K562 (cell line): ENCODE measurements at regions not wholly inside any gene's neighbourhood (a gene's known extent, or its start where the extent isn't known, plus 50 kb on each side); places are given as distances from the start of the nearest gene placed in this dataset.
A peak's percentile ranks its signal among the peaks of the same experiment; 100 is the strongest.

ENCODE experiments used
- ARHGAP35 ChIP-seq: fragments of 450-650 bp; IDR thresholded peaks from 2 replicates; pipeline ENCODE4 v1.6.1; 2018; ENCODE audit not compliant: partially characterized antibody
- BRD9 ChIP-seq: fragments of 450-650 bp; IDR thresholded peaks from 2 replicates; pipeline ENCODE4 v1.6.1; 2018; ENCODE audit warnings: low read depth; ENCODE audit not compliant: partially characterized antibody
- ERF ChIP-seq: fragments of 450-650 bp; formaldehyde crosslinking; IDR thresholded peaks from 2 replicates; pipeline ENCODE4 v1.4.0; 2020; ENCODE audit warnings: mild to moderate bottlenecking, mixed read lengths
- HDGF ChIP-seq: fragments of 450-650 bp; IDR thresholded peaks from 2 replicates; pipeline ENCODE4 v1.6.1; 2016
- KDM4B ChIP-seq, 2 experiments: fragments of 450-650 bp in 1 of 2; sonication (generic) in 1 of 2; IDR thresholded peaks; 2 replicates each; pipeline ENCODE4 v1.6.1; 2016 to 2017; ENCODE audit warnings: borderline replicate concordance in 2 of 2, antibody characterized with exemption in 1 of 2, low read depth in 1 of 2, mild to moderate bottlenecking in 1 of 2
- KLF10 ChIP-seq: fragments of 250-450 bp; sonication (Bioruptor Pico); IDR thresholded peaks from 2 replicates; pipeline ENCODE4 v1.6.1; 2021; ENCODE audit warnings: matching md5 sums
- MAFK ChIP-seq: IDR thresholded peaks from 2 replicates; pipeline ENCODE4 v1.6.1; 2011; ENCODE audit warnings: low read length, improper control_type of control experiment
- MTA2 ChIP-seq: fragments of 450-650 bp; IDR thresholded peaks from 2 replicates; pipeline ENCODE4 v1.6.1; 2016; ENCODE audit warnings: low read depth
- NEUROD1 ChIP-seq: fragments of 150-350 bp; IDR thresholded peaks from 2 replicates; pipeline ENCODE4 v1.6.1; 2014; ENCODE audit warnings: borderline replicate concordance, low read length, low read depth; ENCODE audit not compliant: partially characterized antibody
- NFIC ChIP-seq: fragments of 450-650 bp; IDR thresholded peaks from 2 replicates; pipeline ENCODE4 v1.6.1; 2017; ENCODE audit warnings: mild to moderate bottlenecking, inconsistent platforms
- RBM17 ChIP-seq: fragments of 200-400 bp; formaldehyde crosslinking; IDR thresholded peaks from 2 replicates; pipeline ENCODE4 v1.6.1; 2017; ENCODE audit warnings: low read depth, mild to moderate bottlenecking, low read length, borderline replicate concordance
- RBM22 ChIP-seq: fragments of 200-400 bp; formaldehyde crosslinking; IDR thresholded peaks from 2 replicates; pipeline ENCODE4 v1.6.1; 2018; ENCODE audit warnings: low read length, low read depth; ENCODE audit not compliant: poor library complexity, severe bottlenecking
- SAP30 ChIP-seq: fragments of 200-600 bp; sonication (generic); IDR thresholded peaks from 2 replicates; pipeline ENCODE4 v1.6.1; 2012; ENCODE audit warnings: borderline replicate concordance, low read depth, mild to moderate bottlenecking, moderate library complexity, low read length, control low read depth, inconsistent platforms; ENCODE audit not compliant: insufficient read depth, poor library complexity, severe bottlenecking
- U2AF1 ChIP-seq: fragments of 200-400 bp; formaldehyde crosslinking; optimal IDR thresholded peaks from 2 replicates; pipeline ENCODE3; 2017; ENCODE audit warnings: mild to moderate bottlenecking, low read depth, low read length, moderate library complexity
- ZNF143 ChIP-seq: sonication (generic); formaldehyde crosslinking; IDR thresholded peaks from 2 replicates; pipeline ENCODE4 v1.9.0; 2022; ENCODE audit warnings: mild to moderate bottlenecking, missing genetic modification reagents
- ZNF217 ChIP-seq: sonication (generic); formaldehyde crosslinking; IDR thresholded peaks from 2 replicates; pipeline ENCODE4 v1.8.0; 2022; ENCODE audit warnings: mild to moderate bottlenecking, missing genetic modification reagents
- ZNF41 ChIP-seq: fragments of 250-450 bp; sonication (Bioruptor Pico); conservative IDR thresholded peaks from 2 replicates; pipeline ENCODE4 v1.4.0; 2020; ENCODE audit warnings: mild to moderate bottlenecking
- ZNF507 ChIP-seq: conservative IDR thresholded peaks from 2 replicates; pipeline ENCODE4 v1.6.1; 2017; ENCODE audit warnings: missing genetic modification characterization, missing compliant biosample characterization
- ZNF551 ChIP-seq: fragments of 250-450 bp; sonication (Bioruptor Pico); IDR thresholded peaks from 2 replicates; pipeline ENCODE4 v1.5.0; 2021; ENCODE audit warnings: mild to moderate bottlenecking, moderate library complexity
- TF ChIP-seq, protein P1 (sequence below): fragments of 200-800 bp; sonication (Bioruptor generic); IDR thresholded peaks from 2 replicates; pipeline ENCODE4 v1.6.1; 2016; ENCODE audit warnings: missing genetic modification characterization, missing compliant biosample characterization
- TF ChIP-seq, protein P2 (sequence below): fragments of 250-450 bp; sonication (Bioruptor Pico); IDR thresholded peaks from 2 replicates; pipeline ENCODE4 v1.5.0; 2020; ENCODE audit warnings: mild to moderate bottlenecking
- TF ChIP-seq, protein P3 (sequence below): sonication (generic); IDR thresholded peaks from 2 replicates; pipeline ENCODE4 v1.6.1; 2016

DNA sequence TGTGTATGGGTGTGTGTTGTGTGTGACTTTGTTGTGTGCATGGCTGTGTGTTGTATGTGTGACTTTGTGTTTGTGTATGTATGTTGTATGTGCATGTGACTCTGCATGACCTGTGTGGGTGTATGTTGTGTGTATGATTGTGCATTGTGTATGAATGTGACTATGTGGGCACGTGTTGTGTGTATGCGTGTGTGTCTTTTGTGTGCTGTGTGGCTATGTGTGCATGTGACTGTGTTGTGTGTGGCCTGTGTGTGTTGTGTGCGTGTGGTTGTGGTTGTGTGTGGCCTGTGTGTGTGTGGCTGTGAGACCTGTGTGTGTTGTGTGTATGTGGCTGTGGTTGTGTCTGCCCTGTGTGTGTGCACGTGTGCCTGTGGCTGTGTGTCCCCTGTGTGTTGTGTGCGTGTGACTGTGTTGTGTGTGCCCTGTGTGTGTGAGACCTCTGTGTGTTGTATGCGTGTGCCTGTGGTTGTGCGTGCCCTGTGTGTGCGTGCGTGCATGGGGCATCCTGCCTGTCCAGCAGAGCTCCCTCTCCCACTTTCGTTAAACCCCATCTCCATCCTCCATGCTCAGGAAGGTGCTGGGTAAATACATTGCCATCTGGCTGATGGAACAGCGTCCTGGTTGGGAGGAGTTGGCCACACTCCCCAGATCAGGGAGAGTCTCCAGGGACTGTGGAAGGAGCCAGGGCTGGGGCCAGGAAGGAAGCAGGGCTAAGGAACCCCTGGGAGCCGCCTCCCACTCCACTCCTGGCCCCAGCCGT lies 90.1 kb upstream of the GSE1 start (continued):
- TF ChIP-seq ARHGAP35 = peak; percentile 74
- TF ChIP-seq ZNF551 = no peak
- TF ChIP-seq RBM17 = no peak
- TF ChIP-seq, protein P1, sequence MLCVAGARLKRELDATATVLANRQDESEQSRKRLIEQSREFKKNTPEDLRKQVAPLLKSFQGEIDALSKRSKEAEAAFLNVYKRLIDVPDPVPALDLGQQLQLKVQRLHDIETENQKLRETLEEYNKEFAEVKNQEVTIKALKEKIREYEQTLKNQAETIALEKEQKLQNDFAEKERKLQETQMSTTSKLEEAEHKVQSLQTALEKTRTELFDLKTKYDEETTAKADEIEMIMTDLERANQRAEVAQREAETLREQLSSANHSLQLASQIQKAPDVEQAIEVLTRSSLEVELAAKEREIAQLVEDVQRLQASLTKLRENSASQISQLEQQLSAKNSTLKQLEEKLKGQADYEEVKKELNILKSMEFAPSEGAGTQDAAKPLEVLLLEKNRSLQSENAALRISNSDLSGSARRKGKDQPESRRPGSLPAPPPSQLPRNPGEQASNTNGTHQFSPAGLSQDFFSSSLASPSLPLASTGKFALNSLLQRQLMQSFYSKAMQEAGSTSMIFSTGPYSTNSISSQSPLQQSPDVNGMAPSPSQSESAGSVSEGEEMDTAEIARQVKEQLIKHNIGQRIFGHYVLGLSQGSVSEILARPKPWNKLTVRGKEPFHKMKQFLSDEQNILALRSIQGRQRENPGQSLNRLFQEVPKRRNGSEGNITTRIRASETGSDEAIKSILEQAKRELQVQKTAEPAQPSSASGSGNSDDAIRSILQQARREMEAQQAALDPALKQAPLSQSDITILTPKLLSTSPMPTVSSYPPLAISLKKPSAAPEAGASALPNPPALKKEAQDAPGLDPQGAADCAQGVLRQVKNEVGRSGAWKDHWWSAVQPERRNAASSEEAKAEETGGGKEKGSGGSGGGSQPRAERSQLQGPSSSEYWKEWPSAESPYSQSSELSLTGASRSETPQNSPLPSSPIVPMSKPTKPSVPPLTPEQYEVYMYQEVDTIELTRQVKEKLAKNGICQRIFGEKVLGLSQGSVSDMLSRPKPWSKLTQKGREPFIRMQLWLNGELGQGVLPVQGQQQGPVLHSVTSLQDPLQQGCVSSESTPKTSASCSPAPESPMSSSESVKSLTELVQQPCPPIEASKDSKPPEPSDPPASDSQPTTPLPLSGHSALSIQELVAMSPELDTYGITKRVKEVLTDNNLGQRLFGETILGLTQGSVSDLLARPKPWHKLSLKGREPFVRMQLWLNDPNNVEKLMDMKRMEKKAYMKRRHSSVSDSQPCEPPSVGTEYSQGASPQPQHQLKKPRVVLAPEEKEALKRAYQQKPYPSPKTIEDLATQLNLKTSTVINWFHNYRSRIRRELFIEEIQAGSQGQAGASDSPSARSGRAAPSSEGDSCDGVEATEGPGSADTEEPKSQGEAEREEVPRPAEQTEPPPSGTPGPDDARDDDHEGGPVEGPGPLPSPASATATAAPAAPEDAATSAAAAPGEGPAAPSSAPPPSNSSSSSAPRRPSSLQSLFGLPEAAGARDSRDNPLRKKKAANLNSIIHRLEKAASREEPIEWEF (CRISPR knock-in tag) = no peak
- no peak for TF ChIP-seq KLF10 (CRISPR knock-in tag)
- TF ChIP-seq ZNF507 = no peak
- TF ChIP-seq ZNF143 (CRISPR knock-in tag) = no peak; the same call in 1 of the 2 replicates
- no peak for TF ChIP-seq BRD9
- TF ChIP-seq U2AF1 = no peak
- TF ChIP-seq ZNF41 (CRISPR knock-in tag) = no peak
- TF ChIP-seq HDGF = peak; percentile 99
- no peak for TF ChIP-seq ERF (CRISPR knock-in tag)
- TF ChIP-seq NEUROD1 = no peak
- no peak for TF ChIP-seq MTA2
- TF ChIP-seq RBM22 = no peak
- TF ChIP-seq ZNF217 (CRISPR knock-in tag) = no peak
- no peak for TF ChIP-seq KDM4B (IDR thresholded peaks at IDR 0.05; ENCODE audit: borderline replicate concordance in 2 of 2, low read depth in 1 of 2)
- 0 out of 2 replicates have a peak, but pooled peaks have one; percentile 8 for TF ChIP-seq NFIC
- TF ChIP-seq MAFK = no peak
- TF ChIP-seq, protein P2, sequence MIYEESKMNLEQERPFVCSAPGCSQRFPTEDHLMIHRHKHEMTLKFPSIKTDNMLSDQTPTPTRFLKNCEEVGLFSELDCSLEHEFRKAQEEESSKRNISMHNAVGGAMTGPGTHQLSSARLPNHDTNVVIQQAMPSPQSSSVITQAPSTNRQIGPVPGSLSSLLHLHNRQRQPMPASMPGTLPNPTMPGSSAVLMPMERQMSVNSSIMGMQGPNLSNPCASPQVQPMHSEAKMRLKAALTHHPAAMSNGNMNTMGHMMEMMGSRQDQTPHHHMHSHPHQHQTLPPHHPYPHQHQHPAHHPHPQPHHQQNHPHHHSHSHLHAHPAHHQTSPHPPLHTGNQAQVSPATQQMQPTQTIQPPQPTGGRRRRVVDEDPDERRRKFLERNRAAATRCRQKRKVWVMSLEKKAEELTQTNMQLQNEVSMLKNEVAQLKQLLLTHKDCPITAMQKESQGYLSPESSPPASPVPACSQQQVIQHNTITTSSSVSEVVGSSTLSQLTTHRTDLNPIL (CRISPR knock-in tag) = no peak
- TF ChIP-seq, protein P3, sequence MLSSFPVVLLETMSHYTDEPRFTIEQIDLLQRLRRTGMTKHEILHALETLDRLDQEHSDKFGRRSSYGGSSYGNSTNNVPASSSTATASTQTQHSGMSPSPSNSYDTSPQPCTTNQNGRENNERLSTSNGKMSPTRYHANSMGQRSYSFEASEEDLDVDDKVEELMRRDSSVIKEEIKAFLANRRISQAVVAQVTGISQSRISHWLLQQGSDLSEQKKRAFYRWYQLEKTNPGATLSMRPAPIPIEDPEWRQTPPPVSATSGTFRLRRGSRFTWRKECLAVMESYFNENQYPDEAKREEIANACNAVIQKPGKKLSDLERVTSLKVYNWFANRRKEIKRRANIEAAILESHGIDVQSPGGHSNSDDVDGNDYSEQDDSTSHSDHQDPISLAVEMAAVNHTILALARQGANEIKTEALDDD = no peak
- no peak for TF ChIP-seq SAP30
